Caco-2 (cell line): ENCODE measurements at regions not wholly inside any gene's neighbourhood (a gene's known extent, or its start where the extent isn't known, plus 50 kb on each side); places are given as distances from the start of the nearest gene placed in this dataset.

Source experiments
- BruUV-seq: library from RNA; stranded (reverse); fragments of 400-500 nt; replicated peaks from 2 replicates; lab custom pipeline; 2021; lab: Mats Ljungman, UMichigan
- CTCF ChIA-PET: fragments of 300-600 bp; sonication (Branson Sonifier 250); formaldehyde crosslinking; loops from one replicate; lab custom pipeline; 2022; ENCODE audit warnings: antibody characterized with exemption; lab: Charles Lee
- POLR2A ChIA-PET: fragments of 300-600 bp; sonication (Branson Sonifier 250); formaldehyde crosslinking; loops from one replicate; lab custom pipeline; 2022; ENCODE audit warnings: antibody characterized with exemption; lab: Charles Lee
- DNase-seq, 2 experiments: peaks; one replicate each; pipeline versions ENCODE4 v3.0.0 to v3.0.0-alpha.2; 2020 to 2022
- H3K27me3 ChIP-seq: replicated peaks from 2 replicates; pipeline ENCODE4 v1.6.0; 2011; ENCODE audit warnings: low read length; ENCODE audit not compliant: control insufficient read depth, insufficient read depth
- H3K36me3 ChIP-seq: 2 replicates; pipeline ENCODE4 v1.5.1; 2011; ENCODE audit warnings: low read length; ENCODE audit not compliant: control insufficient read depth, insufficient read depth
- H3K4me1 ChIP-seq: fragments of 250-450 bp; sonication (Bioruptor Pico); 2 replicates; pipeline ENCODE4 v1.5.1; 2020; ENCODE audit warnings: mild to moderate bottlenecking
- H3K4me3 ChIP-seq: 2 replicates; pipeline ENCODE4 v1.5.1; 2011; ENCODE audit warnings: low read depth, mild to moderate bottlenecking, control low read depth, low read length
- H3K9me3 ChIP-seq: fragments of 250-450 bp; sonication (Bioruptor Pico); 2 replicates; pipeline ENCODE4 v1.5.1; 2020; ENCODE audit warnings: mild to moderate bottlenecking, moderate library complexity
- H3K27ac Mint-ChIP-seq: one replicate; pipeline ENCODE4 v1.8.0; 2022; ENCODE audit warnings: mixed read lengths; ENCODE audit not compliant: unreplicated experiment
- H3K27me3 Mint-ChIP-seq: one replicate; pipeline ENCODE4 v1.8.0; 2022; ENCODE audit warnings: mixed read lengths; ENCODE audit not compliant: insufficient read depth, unreplicated experiment
- H3K36me3 Mint-ChIP-seq: one replicate; pipeline ENCODE4 v1.8.0; 2022; ENCODE audit warnings: mild to moderate bottlenecking, mixed read lengths; ENCODE audit not compliant: insufficient read depth, unreplicated experiment
- H3K4me1 Mint-ChIP-seq: one replicate; pipeline ENCODE4 v1.8.0; 2022; ENCODE audit warnings: low read depth, mixed read lengths; ENCODE audit not compliant: unreplicated experiment
- H3K4me3 Mint-ChIP-seq: one replicate; pipeline ENCODE4 v1.8.0; 2022; ENCODE audit warnings: mild to moderate bottlenecking, moderate library complexity, mixed read lengths; ENCODE audit not compliant: unreplicated experiment
- H3K9me3 Mint-ChIP-seq: one replicate; pipeline ENCODE4 v1.8.0; 2022; ENCODE audit warnings: mixed read lengths; ENCODE audit not compliant: unreplicated experiment
- intact Hi-C: fragments of 100-400 bp; cut with micrococcal nuclease; formaldehyde crosslinking; loops from one replicate; pipeline ENCODE4 v1.10.0; 2022; ENCODE audit not compliant: unreplicated experiment
- TF ChIP-seq, protein P1 (sequence below), 2 experiments: fragments of 200-600 bp in 1 of 2; IDR thresholded peaks; 1 replicate in 1 of 2; 2 replicates in 1 of 2; pipeline versions ENCODE4 v1.5.1 to v1.8.0; 2011 to 2022; ENCODE audit warnings: antibody characterized with exemption in 1 of 2, control low read depth in 1 of 2, inconsistent platforms in 1 of 2, low read depth in 1 of 2, low read length in 1 of 2, mild to moderate bottlenecking in 1 of 2, moderate library complexity in 1 of 2; ENCODE audit not compliant: insufficient read depth in 1 of 2, severe bottlenecking in 1 of 2, unreplicated experiment in 1 of 2

DNA sequence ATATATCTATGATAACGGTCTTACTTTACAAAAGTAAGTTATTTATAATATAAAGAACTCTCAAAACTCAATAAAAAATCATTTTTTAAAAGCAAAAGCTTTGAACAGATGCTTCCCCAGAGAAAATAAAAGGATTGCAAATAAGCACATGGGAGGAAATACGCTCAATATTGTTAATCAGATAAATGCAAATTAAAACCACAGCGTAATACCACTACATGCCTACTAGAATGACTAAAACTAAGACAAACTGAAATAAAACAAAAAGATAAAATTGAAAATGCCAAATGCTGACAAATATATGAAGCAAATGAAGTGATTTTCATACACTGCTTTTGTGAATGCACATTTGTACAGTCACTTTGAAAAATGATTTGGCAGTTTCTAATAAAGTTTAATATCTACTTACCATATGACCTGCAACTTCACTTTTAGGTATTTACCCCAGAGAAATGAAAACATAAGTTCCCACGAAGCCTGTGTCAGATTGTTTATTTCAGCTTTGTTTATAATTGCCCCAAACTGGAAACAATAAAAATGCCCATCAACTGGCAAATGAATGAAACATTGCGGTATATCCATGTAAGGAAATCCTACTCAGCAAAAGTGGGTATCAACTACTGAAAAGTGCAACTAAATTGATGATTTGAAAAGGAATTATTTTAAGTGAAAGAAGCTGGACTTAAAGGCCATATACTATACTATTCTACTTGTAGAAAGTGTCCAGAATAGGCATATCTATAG lies 1072.4 kb downstream of the TMTC2 start:
- no peak overlapping the region for H3K4me3 ChIP-seq
- H3K4me1 Mint-ChIP-seq, result no peaks in the 10 kb centered on the region
- intact Hi-C loops, result no loop called here
- DNase-seq, result no peak
- H3K36me3 ChIP-seq, result no peaks in the 10 kb centered on the region
- TF ChIP-seq, protein P1, sequence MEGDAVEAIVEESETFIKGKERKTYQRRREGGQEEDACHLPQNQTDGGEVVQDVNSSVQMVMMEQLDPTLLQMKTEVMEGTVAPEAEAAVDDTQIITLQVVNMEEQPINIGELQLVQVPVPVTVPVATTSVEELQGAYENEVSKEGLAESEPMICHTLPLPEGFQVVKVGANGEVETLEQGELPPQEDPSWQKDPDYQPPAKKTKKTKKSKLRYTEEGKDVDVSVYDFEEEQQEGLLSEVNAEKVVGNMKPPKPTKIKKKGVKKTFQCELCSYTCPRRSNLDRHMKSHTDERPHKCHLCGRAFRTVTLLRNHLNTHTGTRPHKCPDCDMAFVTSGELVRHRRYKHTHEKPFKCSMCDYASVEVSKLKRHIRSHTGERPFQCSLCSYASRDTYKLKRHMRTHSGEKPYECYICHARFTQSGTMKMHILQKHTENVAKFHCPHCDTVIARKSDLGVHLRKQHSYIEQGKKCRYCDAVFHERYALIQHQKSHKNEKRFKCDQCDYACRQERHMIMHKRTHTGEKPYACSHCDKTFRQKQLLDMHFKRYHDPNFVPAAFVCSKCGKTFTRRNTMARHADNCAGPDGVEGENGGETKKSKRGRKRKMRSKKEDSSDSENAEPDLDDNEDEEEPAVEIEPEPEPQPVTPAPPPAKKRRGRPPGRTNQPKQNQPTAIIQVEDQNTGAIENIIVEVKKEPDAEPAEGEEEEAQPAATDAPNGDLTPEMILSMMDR (IDR thresholded peaks at IDR 0.05; ENCODE audit: insufficient read depth in 1 of 2, low read depth in 1 of 2, low read length in 1 of 2, severe bottlenecking in 1 of 2, unreplicated experiment in 1 of 2), result no peak
- H3K27ac Mint-ChIP-seq, result no peak overlapping the region
- H3K4me1 ChIP-seq, result peaks cover 4% of the 10 kb centered on the region; the same call in 1 of the 2 replicates
- ChIA-PET CTCF (no interaction called here), POLR2A (no interaction called here)
- H3K36me3 Mint-ChIP-seq, result no peaks in the 10 kb centered on the region
- no peaks in the 10 kb centered on the region for H3K9me3 ChIP-seq
- H3K27me3 Mint-ChIP-seq, result no peaks in the 10 kb centered on the region
- H3K27me3 ChIP-seq, result no peaks in the 10 kb centered on the region
- H3K9me3 Mint-ChIP-seq, result no peaks in the 10 kb centered on the region
- no TSS peak for BruUV-seq
- H3K4me3 Mint-ChIP-seq, result no peak overlapping the region

DNA sequence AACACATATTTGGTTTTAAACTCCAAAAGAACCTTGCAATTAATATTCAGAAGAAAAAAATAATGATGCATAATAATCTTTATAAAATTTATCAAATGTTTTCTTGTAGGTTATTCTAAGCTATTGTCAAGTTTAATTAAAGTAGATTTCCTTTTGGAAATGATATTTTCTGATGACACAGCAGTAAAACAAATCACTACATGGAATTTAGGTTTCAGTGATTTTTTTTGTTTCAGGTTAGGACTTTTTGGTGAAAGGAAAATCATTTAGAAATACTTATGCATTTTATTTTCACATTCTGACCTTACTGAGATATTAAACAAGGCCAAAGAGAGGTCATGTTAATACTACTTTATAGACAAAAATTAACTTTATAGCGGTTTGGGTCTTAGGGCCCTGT lies 1067.2 kb downstream of the TMTC2 start:
- Mint-ChIP-seq H3K27me3 (no peaks in the 10 kb centered on the region), H3K9me3 (no peaks in the 10 kb centered on the region), H3K36me3 (no peaks in the 10 kb centered on the region), H3K4me1 (no peaks in the 10 kb centered on the region), H3K27ac (no peak overlapping the region), H3K4me3 (no peak overlapping the region)
- Histone ChIP-seq H3K9me3 (no peaks in the 10 kb centered on the region), H3K4me1 (no peaks in the 10 kb centered on the region), H3K4me3 (no peak overlapping the region), H3K27me3 (no peaks in the 10 kb centered on the region), H3K36me3 (no peaks in the 10 kb centered on the region)
- intact Hi-C loops, result no loop called here
- no TSS peak for BruUV-seq
- CTCF ChIA-PET, result no interaction called here
- TF ChIP-seq, protein P1 (IDR thresholded peaks at IDR 0.05; ENCODE audit: insufficient read depth in 1 of 2, low read depth in 1 of 2, low read length in 1 of 2, severe bottlenecking in 1 of 2, unreplicated experiment in 1 of 2), result no peak
- POLR2A ChIA-PET, result no interaction called here
- DNase-seq, result no peak

DNA sequence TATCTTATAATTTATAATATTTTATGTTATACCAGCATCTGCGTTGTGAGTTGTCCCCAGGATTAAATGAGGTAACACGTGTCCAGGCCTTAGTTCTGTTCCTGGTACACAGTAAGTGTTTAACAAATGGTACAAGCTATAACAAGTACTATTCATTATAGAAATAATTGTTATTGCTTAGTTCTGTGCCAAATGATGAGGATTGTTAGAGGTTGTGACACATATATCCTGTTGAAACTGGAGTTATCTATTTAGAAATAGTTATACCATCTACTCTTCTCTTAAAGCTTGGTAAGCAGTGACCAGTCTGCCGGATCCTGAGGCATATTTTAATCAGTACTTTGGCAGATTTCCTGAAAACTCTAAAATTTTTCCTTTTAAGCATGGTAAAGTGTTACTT lies 1066.5 kb downstream of the TMTC2 start:
- no peaks in the 10 kb centered on the region for H3K9me3 ChIP-seq
- Mint-ChIP-seq H3K4me3 (no peak overlapping the region), H3K27me3 (no peaks in the 10 kb centered on the region), H3K36me3 (no peaks in the 10 kb centered on the region), H3K27ac (no peak overlapping the region), H3K4me1 (no peaks in the 10 kb centered on the region), H3K9me3 (no peaks in the 10 kb centered on the region)
- no peaks in the 10 kb centered on the region for H3K4me1 ChIP-seq
- no peak overlapping the region for H3K4me3 ChIP-seq
- ChIA-PET CTCF (no interaction called here), POLR2A (no interaction called here)
- BruUV-seq, result no TSS peak
- DNase-seq, result no peak
- no peaks in the 10 kb centered on the region for H3K36me3 ChIP-seq
- intact Hi-C loops, result no loop called here
- TF ChIP-seq, protein P1 (IDR thresholded peaks at IDR 0.05; ENCODE audit: insufficient read depth in 1 of 2, low read depth in 1 of 2, low read length in 1 of 2, severe bottlenecking in 1 of 2, unreplicated experiment in 1 of 2), result no peak
- H3K27me3 ChIP-seq, result no peaks in the 10 kb centered on the region
